T-helper 1 cell treated with Interleukin-12 subunit alpha and Interleukin-12 subunit beta and Interleukin-4 antibody, amounts not matched to agents 30 μg/mL and 1 μg/mL, for 36 hours (primary cell): ENCODE measurements at regions not wholly inside any gene's neighbourhood (a gene's known extent, or its start where the extent isn't known, plus 50 kb on each side); places are given as distances from the start of the nearest gene placed in this dataset.

Source experiments
- H3K27ac Mint-ChIP-seq: one replicate; pipeline ENCODE4 v1.8.0; 2021; ENCODE audit warnings: mild to moderate bottlenecking, mixed read lengths
- H3K27me3 Mint-ChIP-seq: one replicate; pipeline ENCODE4 v1.8.0; 2021; ENCODE audit warnings: low read depth, mixed read lengths
- H3K36me3 Mint-ChIP-seq: one replicate; pipeline ENCODE4 v1.8.0; 2021; ENCODE audit warnings: low read depth, mixed read lengths
- H3K4me1 Mint-ChIP-seq: one replicate; pipeline ENCODE4 v1.8.0; 2021; ENCODE audit warnings: low read depth, mixed read lengths
- H3K4me3 Mint-ChIP-seq: one replicate; pipeline ENCODE4 v1.8.0; 2021; ENCODE audit warnings: mild to moderate bottlenecking, moderate library complexity, mixed read lengths
- H3K9me3 Mint-ChIP-seq: one replicate; pipeline ENCODE4 v1.8.0; 2021; ENCODE audit warnings: mixed read lengths

DNA sequence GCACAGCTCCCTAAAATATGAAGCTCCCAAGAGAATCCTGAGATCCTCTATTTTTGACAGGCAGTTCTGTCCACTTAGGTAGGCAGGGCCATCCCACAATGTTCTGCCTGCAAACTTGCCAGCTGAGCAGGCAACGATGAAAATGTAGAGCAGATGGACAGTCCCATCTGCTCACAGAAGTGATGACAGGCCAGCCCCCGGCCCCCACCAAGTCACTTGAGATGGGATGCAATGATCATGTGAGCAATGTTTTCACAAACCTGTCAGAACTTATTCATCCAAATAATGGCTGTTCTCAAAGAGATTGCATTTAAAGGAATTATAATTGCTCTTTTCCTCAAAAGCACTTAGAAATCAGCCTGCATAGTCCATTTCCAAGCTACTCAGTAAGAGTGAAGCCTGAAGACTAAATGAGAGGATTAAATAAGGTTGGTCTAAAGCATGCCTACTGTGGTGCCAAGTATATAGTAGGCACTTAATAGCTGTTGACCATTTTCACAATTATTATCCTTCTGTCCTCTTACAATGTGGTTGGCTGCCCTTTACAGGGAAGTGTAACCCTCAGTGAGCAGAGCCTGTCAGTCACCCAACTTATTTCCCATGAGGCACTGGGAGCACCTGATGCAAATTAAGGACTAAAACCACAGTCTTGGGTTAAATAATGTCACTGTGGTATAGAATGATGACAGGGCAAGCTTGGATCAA lies 301.2 kb downstream of the FGFR2 start:
- Mint-ChIP-seq H3K27ac (no peak overlapping the region), H3K4me3 (no peak overlapping the region), H3K9me3 (no peaks in the 10 kb centered on the region), H3K4me1 (no peaks in the 10 kb centered on the region), H3K27me3 (no peaks in the 10 kb centered on the region), H3K36me3 (no peaks in the 10 kb centered on the region)

DNA sequence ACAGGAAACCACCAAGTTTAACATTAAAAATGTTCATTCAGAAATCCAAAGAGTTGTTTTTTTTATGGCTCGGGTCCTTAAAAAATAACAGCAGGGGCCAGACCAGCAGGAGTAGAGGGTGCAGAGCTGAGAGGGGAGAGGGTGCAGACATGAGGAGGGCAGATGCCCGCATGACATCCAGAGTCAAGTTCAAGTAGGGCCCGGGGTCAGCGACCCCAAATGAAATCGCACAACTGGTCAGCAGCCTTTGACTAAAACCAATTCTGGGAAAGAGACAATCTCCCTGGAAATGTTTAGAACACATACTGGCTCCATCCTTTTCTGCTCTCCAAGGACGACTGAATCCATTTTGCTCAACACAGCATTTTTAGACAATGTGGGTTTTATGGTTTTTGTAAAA lies 297.5 kb downstream of the FGFR2 start:
- Mint-ChIP-seq H3K4me3 (no peak overlapping the region), H3K27ac (no peak overlapping the region), H3K36me3 (no peaks in the 10 kb centered on the region), H3K4me1 (no peaks in the 10 kb centered on the region), H3K9me3 (no peaks in the 10 kb centered on the region), H3K27me3 (no peaks in the 10 kb centered on the region)

DNA sequence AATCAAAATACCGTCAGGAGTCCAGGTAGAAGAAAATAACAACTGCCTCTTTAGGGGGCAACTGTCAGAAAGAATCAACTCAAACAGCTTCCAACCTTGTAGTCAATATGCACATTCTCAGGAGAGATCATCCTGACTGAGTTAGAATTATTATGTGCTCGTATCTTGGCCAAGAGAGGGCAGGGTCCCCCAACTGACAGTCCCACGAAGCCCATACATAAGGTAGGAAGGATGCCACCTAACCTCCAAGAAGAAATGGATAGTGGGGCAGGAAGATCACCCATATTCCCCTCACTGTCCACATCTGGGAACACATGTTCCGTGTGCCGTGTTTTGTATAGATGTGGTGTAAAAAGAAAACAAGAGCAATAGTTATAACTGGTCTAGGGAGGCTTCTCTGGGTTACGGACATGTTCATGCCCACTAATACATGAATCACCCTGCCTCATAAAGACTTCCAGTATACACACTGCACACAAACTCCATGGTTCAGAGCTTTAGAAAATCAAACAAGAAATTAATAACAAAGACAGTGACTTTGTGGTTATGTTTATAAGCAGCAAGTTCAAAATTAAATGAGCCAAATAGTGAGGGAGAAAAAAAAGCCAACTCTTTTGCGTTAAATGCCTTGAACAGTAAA lies 295.6 kb downstream of the FGFR2 start:
- H3K27me3 Mint-ChIP-seq = no peaks in the 10 kb centered on the region
- no peak overlapping the region for H3K4me3 Mint-ChIP-seq
- no peaks in the 10 kb centered on the region for H3K9me3 Mint-ChIP-seq
- no peak overlapping the region for H3K27ac Mint-ChIP-seq
- H3K4me1 Mint-ChIP-seq = no peaks in the 10 kb centered on the region
- no peaks in the 10 kb centered on the region for H3K36me3 Mint-ChIP-seq

DNA sequence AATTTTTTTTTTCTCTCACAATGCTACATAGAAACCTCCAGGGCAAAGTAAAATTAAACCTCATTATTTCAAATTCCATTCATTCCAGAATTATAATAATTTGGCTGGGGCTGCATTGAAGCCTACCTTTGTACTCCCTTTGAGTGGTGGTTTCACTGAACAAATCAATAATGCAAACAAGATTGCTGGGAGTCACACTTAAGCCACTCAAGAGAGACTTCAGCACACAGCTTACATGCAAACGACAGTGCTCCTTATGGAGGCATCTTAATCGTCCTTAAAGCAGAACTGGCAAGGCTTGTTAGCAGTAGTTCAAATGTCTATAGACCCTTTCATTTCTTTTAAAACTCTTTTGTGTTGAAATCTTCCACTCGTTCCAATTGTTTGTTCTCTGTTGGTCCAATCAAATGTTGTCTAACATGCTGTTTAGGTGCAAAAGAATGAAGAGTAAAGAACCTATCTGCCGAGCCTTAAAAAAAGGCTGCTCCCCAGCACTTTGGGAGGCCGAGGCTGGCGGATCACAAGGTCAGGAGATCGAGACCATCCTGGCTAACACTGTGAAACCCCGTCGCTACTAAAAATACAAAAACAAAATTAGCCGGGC lies 294.9 kb downstream of the FGFR2 start:
- no peaks in the 10 kb centered on the region for H3K36me3 Mint-ChIP-seq
- H3K4me1 Mint-ChIP-seq = no peaks in the 10 kb centered on the region
- H3K4me3 Mint-ChIP-seq = no peak overlapping the region
- no peaks in the 10 kb centered on the region for H3K27me3 Mint-ChIP-seq
- no peak overlapping the region for H3K27ac Mint-ChIP-seq
- H3K9me3 Mint-ChIP-seq = no peaks in the 10 kb centered on the region

DNA sequence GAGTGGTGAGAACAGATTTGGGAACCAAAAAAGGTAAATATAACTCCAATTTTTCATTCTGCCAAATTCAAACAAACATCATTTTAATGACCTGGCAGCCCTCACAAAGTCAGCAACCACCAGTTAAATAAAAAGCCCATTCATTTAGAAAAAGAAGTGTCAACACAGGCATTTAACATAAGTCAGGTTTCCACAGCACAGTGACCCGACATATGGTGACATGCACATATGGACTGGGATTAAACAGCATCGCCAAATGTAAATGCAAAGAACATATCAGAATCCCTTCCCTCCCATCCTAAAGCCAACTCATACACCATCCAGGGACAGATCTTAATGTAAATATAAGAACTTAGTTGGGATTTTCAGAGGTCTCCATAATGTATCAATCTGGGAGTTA lies 293.2 kb downstream of the FGFR2 start:
- no peaks in the 10 kb centered on the region for H3K27me3 Mint-ChIP-seq

DNA sequence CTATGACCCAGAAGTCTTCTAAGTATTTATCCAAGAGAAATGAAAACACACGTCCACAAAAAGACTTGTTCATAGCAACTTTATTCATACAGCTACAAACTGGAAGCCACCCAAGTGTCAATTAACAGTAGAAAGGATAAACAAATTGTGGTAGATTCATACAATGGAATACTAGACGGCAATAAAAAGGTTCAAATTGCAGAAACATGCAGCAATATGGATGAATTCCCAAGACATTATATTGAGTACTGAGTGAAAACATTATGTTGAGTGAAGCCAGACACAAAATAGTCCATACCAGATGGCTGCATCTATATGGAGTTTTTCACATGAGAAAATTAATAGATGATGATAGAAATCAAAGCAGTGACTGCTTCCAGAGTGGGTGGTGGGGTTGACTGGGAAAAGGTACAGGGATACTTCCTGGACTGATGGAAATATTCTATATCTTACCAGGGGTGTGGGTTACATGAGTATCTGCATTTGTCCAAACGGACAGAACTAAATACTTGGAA lies 292.0 kb downstream of the FGFR2 start:
- Mint-ChIP-seq H3K4me3 (no peak overlapping the region), H3K36me3 (no peaks in the 10 kb centered on the region), H3K27ac (no peak overlapping the region), H3K27me3 (no peaks in the 10 kb centered on the region), H3K4me1 (no peaks in the 10 kb centered on the region), H3K9me3 (no peaks in the 10 kb centered on the region)

More for the DNA sequence above, 293.2 kb downstream of the FGFR2 start:
- H3K9me3 Mint-ChIP-seq = no peaks in the 10 kb centered on the region
- no peak overlapping the region for H3K4me3 Mint-ChIP-seq
- no peaks in the 10 kb centered on the region for H3K4me1 Mint-ChIP-seq
- H3K36me3 Mint-ChIP-seq = no peaks in the 10 kb centered on the region
- H3K27ac Mint-ChIP-seq = no peak overlapping the region

DNA sequence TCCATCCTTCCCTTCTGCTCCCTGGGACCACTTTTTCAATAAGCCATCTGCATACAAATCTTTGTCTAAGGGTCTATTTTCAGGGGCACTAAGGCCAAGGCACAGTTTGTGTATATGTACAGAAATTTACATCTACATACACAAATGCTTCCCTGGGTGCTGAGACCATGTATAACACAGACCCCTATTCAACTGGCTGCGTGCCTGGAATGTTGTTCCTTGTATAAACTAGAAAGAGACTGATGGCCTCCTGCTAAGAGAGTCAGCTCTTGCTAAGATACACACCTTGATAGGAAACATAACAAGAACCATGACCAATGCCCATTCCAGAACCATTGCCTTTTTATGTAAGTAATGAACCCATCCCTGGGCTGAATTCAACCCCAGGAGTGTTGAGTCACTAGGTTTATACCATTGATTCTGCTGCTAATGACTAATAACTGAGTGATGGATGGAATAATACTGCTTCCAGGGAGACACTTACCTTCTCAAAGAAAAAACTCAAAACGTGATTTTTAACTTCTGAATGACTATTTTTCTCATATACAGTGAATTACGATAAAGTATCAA lies 290.7 kb downstream of the FGFR2 start:
- Mint-ChIP-seq H3K36me3 (no peaks in the 10 kb centered on the region), H3K9me3 (no peaks in the 10 kb centered on the region), H3K4me3 (no peak overlapping the region), H3K4me1 (no peaks in the 10 kb centered on the region), H3K27me3 (no peaks in the 10 kb centered on the region), H3K27ac (no peak overlapping the region)

DNA sequence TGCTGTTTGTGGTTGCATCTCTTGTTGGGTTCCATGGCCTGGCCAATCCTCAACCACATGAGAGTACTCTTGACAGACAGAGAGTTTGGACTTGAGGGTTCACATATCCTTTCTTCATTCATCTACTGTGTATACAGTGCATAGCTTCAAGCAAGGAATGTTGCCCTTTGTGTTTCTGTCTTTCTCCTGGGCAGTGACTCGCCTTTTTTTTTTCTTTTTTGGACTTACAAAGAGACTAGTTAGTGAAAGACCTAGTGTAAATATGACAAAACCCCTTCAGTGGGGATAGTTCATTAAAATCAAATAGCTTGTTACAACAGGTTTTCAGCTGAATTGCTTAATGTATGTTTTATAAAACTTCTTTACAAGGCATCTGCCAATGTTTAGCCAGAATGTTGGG lies 290.2 kb downstream of the FGFR2 start:
- Mint-ChIP-seq H3K27me3 (no peaks in the 10 kb centered on the region), H3K4me1 (no peaks in the 10 kb centered on the region), H3K27ac (no peak overlapping the region), H3K9me3 (no peaks in the 10 kb centered on the region), H3K36me3 (no peaks in the 10 kb centered on the region), H3K4me3 (no peak overlapping the region)

DNA sequence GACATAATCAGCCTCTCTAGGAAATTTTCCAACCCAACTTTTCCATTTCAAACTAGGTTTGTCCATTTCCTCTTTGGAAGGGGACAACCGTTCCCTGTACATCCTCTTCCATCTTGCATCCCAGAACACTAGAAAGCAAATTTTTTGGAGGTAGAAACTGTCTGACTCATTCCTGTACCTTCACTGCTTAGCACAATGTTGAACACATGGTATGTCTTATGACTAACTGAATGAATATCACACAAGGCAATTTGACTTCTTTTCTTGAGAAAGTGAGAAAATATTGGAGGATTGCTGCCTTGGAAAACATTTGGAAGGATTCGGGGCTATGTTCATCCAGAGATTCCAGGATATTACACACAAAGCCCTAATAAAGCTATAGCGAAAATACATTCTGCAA lies 289.1 kb downstream of the FGFR2 start:
- Mint-ChIP-seq H3K27ac (no peak overlapping the region), H3K27me3 (no peaks in the 10 kb centered on the region), H3K4me1 (no peaks in the 10 kb centered on the region), H3K36me3 (no peaks in the 10 kb centered on the region), H3K9me3 (no peaks in the 10 kb centered on the region), H3K4me3 (no peak overlapping the region)

DNA sequence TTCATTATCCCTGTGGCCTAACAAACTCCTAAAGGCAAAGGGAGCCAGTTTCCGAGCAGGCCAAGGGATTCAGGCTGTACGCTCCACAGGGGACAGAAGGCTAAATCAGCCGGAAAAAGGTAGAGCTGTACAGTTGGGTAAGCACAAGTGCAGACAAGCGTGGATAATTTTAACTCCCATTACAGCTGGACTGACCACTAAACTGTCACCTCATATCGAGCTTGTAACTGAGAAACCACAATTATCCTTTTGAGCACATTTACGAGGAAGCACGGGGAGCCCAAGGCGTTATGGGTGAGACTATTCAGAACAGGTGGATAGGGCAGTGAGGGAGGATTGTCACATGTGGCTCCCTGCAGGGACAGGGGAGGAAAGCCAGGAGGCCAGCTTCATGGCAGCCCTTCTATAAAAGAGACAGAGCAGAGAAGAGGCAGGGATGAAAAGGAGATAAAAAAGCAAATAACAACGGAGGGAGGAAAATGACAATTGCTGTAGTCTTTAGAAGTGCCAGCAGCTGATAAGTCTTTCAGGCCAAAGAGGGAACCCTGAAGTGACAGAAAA lies 288.0 kb downstream of the FGFR2 start:
- Mint-ChIP-seq H3K9me3 (no peaks in the 10 kb centered on the region), H3K27me3 (no peaks in the 10 kb centered on the region), H3K36me3 (no peaks in the 10 kb centered on the region), H3K27ac (no peak overlapping the region), H3K4me3 (no peak overlapping the region), H3K4me1 (no peaks in the 10 kb centered on the region)

DNA sequence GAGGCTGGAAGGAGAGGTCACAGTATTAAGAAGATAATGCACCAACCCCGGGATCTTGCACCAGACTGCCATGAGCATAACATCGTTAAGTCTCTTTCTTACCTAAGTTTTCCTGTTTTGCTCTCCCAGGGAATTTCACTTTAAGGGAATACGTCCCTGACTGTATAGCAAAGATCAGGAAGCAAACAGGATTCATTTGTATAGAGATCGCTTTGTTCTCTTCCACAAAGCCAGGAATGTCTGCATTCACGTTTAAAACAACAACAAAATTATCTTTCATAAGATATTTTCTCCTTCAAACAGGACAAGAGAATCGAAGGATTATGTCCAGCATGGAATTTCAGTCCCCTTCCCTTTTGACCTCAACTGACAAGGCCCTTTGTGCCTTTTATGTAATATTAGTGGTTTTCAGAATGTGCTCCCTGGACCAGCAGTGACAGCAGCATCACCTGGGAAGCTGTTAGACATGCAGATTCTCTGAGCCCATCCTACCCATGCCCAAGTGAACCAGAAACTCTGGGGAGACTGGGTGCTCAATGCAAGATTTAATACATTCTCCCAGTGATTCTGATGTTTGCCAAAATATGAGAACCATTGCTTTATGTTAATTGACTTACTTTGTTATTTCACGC lies 286.3 kb downstream of the FGFR2 start:
- H3K9me3 Mint-ChIP-seq = no peaks in the 10 kb centered on the region
- no peak overlapping the region for H3K27ac Mint-ChIP-seq
- no peaks in the 10 kb centered on the region for H3K36me3 Mint-ChIP-seq
- no peaks in the 10 kb centered on the region for H3K27me3 Mint-ChIP-seq
- no peaks in the 10 kb centered on the region for H3K4me1 Mint-ChIP-seq
- no peak overlapping the region for H3K4me3 Mint-ChIP-seq

DNA sequence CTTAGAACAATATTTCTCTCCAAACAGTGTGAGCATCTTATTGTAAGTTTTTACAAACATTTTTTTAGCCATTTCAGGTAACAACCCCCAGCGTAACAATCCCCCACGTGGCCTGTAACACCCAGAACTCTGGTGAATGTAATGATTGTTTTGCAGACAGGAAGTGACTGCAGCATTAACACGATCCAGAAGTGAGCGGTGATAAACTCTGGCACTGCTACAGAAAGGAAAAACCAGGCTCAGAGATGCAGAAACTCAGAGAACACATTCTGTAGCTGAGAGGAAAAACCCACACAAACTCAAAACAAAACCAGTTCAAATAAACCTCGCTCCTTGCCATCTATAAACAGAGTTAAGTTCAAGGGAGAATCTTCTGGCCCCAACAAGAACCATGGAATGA lies 285.7 kb downstream of the FGFR2 start:
- Mint-ChIP-seq H3K9me3 (no peaks in the 10 kb centered on the region), H3K4me1 (no peaks in the 10 kb centered on the region), H3K27ac (no peak overlapping the region), H3K36me3 (no peaks in the 10 kb centered on the region), H3K4me3 (no peak overlapping the region), H3K27me3 (no peaks in the 10 kb centered on the region)

DNA sequence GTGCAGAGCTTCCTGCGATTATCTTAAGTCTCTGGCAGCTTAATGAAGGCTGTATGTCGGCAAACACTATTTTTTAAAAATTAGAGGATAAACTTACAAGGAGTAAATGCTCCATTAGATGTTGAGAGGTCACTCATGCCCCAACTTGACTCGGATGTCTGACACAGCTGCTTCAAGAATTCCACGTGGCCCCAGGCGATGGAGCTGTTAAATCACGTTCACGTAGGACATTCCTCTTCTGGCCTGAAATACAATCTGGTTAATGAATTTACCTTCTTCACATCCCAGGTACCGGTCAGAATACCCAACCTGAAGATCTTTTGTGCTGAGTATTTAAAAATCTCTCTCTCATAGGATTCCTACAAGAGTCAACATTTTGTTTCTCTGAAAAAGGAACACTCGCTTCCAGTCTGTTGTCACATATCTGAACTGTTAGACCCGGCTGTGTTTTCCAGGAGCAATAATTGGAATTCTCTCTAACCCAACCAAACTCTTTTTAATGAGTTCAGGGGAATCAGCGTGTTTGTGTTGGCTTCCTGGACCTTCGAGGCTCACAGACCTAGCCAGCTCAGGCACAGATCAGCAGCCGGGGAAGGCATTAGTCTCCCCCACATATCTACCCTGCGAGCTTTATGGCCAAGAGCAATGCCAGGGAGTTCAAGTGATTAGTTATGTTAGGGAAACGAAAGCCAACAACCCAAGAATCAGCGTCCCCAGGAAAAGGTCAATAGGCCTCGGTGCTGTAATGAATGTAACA lies 284.9 kb downstream of the FGFR2 start:
- no peak overlapping the region for H3K4me3 Mint-ChIP-seq
- no peaks in the 10 kb centered on the region for H3K9me3 Mint-ChIP-seq
- no peaks in the 10 kb centered on the region for H3K36me3 Mint-ChIP-seq
- H3K4me1 Mint-ChIP-seq = no peaks in the 10 kb centered on the region
- H3K27me3 Mint-ChIP-seq = no peaks in the 10 kb centered on the region
- H3K27ac Mint-ChIP-seq = no peak overlapping the region

DNA sequence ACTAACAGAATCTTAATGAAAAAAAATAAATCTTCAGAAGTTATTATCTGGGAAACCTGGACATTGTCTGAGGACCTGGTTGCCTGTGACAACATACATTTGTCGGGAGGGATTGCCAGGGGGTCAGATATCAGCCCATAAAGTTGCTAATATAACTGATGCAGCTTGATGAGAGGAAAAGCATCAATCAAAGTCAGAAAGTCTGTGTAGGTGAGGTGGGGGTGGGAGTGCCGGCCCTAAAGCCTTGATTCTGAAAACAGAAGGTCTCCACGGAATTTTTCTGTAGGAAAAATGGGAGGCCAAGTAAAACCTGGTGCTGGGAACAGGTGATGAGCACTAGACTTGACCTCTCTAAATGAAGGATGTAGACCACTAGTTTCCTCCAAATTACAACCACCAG lies 281.8 kb downstream of the FGFR2 start:
- Mint-ChIP-seq H3K36me3 (no peaks in the 10 kb centered on the region), H3K27ac (no peak overlapping the region), H3K4me1 (no peaks in the 10 kb centered on the region), H3K9me3 (no peaks in the 10 kb centered on the region), H3K27me3 (no peaks in the 10 kb centered on the region), H3K4me3 (no peak overlapping the region)
